NCI-H748 treated with DMSO at 0.1 percent for 48 hours (cell line): ENCODE measurements at regions not wholly inside any gene's neighbourhood (a gene's known extent, or its start where the extent isn't known, plus 50 kb on each side); places are given as distances from the start of the nearest gene placed in this dataset.
A peak's percentile ranks its signal among the peaks of the same experiment; 100 is the strongest.
"Not testable (repeated sequence)": the region's sequence is repeated elsewhere in the genome, so short reads cannot be mapped to it uniquely, and the experiment has no call there.

Experiments used
- DNase-seq: peaks from one replicate; lab custom pipeline; 2025; lab: John Stamatoyannopoulos, UW

DNA sequence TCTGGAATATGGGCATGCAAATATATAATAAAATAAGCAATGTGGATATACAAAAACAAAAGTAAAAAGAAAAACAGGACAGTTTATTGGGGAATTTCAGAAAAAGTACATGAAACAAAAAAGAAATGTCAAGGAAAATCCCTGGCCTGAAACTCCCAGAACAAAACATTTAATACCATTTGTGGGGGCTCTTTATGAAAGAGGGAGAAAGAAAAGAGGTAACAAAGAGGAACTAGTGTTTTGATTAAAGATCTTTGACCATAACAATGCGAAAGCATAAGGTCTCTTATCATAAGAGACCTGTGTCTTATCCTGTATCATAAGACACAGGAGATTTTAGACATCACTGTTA, 88.6 kb upstream of the ARID1B start:
- no peak for DNase-seq

DNA sequence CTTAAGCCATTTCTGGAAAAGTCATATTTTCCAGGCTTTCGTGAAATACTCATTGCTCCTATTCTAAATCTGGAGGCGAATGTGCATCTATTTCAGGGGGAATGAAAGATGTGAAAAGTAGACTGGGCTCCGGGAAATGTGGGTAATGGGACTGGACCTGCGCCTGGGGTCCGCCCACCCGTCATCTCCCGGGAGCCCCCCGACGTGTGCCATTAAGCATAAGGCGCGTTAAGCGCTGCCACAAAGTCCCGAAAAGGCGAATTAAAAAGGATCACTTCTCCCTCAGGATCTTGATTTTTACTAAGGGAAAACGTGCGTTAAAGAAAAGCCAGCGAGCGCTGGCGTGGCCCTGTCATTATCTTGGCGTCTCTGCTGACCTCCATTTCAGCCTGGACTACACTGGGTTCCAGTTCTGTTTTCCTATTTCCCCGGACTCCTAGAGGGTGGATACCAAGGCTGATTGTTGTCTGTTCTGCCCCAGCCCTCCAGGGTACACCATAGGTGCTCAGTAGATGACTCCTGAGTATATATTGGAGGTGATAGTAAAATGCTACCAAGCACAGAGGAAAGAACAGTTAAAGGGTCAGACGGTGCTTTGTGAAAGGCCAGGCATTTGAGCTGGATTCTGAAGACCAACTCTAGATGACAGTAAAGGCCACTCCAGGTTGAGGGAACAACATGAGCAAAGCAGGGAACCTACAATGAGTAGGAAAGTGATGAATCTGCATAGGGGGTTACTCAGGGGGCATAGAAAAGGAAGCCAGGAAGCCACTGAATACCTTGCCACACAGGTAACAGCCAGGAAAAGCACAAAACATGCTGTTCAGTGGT, 89.2 kb upstream of the ARID1B start:
- peak; percentile 13 for DNase-seq

DNA sequence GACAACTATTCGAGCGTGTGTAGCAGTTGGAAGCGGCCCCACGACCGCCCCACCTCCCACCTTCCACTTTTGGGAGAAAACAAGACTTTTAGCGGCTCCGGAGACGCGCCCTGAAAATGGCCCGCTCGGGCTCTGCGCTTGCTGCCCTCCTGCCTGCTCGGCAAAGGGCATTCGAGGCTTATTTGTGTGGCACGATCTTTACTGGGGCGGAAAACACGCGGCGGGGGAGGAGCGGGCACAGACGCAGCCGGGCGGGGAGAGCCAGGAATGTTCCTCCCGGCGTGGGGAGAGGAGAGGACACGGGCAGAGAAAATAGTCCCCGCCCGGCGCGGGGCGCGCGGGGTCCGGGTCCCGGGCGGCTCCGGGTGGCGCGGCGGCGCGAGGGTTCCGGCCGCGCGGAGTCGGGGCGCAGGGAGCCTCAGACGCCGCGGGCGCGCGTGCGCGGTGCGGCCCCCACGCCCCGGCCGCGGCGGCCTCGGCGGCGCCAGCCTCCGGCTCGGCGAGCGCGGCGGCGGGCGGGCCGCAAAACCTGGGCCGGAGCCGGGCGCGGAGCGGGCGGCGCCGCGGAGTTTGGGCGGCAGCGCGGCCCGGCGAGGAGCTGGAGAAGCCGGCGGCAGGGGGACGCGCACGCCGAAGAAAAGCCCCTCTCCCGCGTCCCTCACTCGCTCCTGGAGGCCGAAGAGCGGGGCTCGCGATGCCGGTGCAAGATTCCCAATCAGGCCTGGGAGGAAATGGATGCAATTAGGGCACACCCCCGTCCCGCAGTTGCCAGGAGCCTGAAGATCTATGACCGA, 90.0 kb upstream of the ARID1B start:
- peak; percentile 54 for DNase-seq

DNA sequence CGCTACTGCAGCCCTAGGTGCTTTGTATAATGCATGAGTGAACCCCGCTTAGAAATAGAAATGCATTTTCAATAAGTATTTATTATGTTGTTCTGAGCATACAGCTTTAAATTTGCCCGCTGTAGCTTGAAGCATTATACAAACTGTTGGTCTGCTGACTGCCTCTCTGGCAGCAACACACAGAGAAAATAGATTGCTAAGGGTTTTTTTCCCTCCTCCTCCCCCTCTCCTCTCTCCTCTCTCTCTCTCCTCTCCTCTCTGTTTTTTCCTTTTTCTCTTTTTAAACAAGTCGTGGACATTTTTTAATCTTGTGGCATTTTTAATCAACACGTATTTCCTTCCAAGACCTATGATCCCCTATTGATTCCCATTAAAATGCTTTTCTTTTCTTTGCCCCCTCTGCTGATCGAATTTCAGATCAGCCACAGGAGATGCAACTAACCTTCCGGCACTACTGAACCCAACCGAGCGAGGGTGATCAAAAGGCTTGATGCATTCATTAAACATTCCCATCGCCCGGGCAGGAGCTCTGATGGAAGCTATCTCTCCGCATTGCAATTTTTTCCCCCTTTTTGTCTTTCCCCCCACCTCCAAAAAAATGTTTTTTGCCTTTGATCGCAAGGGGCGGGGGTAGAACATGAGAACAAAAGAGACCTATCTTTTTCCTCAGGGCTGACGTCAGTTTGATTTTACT, 90.7 kb upstream of the ARID1B start:
- peak; percentile 85 for DNase-seq

- DNase-seq, result no peak
Observed at GRCh38 chr6:156685823-156686222, 91.4 kb upstream of the ARID1B start.

DNA sequence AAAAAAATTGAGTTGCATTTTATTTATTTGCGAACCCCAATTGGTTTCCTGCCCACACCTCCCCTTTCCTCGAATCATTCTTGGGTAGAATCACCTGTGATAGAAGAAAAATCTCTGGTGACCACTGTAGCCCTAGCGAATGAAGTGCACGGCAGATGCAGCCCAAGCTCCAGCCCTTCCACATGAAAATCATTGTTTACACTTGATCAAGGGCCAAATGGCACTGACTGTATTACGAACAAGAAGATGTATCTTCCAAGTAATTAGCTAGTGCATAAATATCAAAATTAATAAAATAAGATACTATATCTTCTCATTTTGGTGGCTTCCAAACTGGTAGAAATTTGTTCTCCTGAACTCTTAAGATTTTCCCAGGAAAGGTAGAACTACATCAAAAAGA, 93.4 kb upstream of the ARID1B start:
- DNase-seq, result no peak

DNA sequence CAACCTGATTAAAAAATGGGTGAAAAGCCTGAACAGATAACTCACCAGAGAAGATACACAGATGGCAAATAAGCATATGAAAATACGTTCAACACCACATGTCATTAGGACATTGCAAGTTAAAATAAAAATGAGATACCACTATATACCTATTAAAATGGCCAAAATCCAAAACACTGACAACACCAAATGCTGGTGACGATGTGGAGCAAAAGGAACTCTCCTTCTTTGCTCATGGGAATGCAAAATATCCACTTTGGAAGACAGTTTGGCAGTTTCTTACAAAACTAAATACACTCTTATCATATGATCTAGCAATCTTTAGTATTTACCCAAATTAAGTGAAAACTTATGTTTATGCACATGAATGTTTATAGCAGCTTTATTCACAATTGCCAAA, 100.5 kb upstream of the ARID1B start:
- no peak for DNase-seq

GRCh38 chr6:156674197-156674596, 103.0 kb upstream of the ARID1B start:
- no peak for DNase-seq

GRCh38 chr6:156670097-156670496, 107.1 kb upstream of the ARID1B start:
- not testable (repeated sequence) for DNase-seq

DNA sequence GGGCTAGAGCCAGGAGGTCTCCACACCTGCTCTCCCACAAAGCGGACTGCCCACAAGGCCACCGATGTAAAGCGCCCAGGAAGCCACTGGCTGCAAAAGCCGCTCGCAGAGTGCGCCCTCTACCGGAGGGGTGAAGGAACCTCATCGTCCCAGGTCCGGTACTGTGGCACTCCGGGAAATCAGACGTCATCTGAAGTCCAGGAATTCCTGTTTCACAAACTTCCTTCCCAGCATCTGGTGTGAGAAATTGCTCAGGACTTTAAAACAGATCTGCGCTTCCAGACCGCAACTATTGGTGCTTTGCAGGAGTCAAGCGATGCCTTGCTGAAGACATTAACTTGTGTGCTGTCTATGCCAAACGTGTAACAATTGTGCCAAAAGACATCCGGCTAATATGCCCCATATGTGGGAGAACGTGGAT, 115.1 kb upstream of the ARID1B start:
- no peak for DNase-seq

DNA sequence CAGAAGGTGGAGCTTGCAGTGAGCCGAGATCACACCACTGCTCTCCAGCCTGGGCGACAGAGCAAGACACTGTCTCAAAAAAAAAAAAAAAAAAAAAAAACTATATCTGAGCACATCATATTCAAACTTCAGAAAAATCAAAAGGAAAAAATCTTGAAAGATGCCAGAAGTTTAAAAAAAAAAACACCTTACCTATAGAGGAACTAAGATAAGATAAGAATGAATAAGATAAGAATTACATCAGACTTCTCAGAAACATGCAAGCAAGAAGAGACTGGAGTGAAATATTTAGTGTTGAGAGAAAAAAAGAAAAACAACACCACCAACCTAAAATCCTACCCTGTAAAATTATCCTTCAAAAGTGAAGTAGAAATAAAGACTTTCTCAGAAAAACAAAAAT, 116.8 kb upstream of the ARID1B start:
- DNase-seq, result no peak

DNA sequence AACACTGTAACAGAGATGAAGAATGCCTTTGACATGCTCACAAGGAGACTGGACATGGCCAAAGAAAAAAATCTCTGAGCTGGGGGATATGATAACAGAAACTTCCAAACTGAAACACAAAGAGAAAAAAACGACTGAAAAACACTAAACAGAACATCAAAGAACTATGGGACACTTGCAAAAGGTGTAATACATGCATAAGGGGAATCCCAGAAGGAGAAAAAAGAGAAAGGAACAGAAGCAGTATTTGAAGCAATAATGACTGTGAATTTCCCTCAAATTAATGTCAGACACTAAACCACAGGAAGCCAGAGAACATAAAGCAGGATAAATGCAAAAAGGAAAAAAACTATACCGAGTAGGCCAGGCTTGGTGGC, 117.4 kb upstream of the ARID1B start:
- DNase-seq, result no peak

GRCh38 chr6:156658966-156659821, 118.0 kb upstream of the ARID1B start:
- DNase-seq, result no peak

DNA sequence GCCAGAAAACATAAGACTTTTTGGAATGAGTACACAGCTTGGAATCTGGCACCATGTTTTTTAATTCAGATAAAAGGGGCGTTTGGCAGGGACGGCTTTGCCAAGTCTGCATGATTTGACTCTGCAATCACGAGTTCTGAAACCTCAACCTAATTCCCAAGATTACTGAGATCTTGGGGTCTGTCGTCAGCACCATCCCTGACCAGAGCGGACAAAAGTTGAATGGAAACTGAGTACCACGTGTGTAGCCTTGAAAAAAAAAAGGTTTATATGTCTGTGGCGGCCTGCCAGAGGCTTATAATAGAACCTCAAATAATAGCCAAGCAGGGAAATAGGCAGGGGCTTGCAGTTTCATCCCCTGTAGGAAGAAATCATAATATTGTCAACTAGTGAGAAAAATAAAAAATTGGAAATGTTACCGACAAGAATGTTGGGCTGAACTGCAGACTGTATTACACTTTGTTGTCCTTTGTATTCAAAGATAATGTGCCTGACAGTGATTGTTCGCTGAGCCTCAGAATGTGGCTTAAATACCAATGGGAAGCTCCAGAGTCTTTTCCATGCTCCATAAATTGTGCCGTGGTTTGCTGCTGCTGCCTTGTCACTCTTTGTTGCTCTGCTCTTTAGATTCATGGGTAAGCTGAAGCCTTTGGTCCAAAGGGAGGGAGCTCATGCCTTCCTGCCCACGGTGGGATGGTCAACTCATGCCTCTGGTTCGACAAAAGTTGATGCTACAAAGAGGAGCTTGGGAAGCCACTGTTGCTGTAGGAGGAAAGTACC, 118.8 kb upstream of the ARID1B start:
- no peak for DNase-seq

DNA sequence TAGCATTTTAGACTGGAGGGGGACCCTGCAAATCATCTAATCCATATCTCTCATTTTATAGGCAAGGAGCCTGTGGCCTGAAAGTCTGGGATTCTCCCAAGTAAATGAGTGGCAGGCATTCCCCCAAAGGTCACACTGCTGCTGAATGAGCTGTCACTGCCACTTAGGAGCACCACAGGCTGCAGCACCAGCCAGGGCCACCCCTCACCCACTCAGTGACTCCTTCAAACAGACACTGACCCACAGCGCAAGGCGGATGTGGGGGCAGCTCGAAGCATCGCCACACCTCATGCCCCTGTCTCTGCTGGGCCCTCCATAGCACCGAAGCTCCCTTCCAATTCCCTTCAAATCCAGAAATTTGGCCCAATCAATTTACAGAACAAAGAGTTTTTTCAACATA, 119.9 kb upstream of the ARID1B start:
- DNase-seq, result no peak

DNA sequence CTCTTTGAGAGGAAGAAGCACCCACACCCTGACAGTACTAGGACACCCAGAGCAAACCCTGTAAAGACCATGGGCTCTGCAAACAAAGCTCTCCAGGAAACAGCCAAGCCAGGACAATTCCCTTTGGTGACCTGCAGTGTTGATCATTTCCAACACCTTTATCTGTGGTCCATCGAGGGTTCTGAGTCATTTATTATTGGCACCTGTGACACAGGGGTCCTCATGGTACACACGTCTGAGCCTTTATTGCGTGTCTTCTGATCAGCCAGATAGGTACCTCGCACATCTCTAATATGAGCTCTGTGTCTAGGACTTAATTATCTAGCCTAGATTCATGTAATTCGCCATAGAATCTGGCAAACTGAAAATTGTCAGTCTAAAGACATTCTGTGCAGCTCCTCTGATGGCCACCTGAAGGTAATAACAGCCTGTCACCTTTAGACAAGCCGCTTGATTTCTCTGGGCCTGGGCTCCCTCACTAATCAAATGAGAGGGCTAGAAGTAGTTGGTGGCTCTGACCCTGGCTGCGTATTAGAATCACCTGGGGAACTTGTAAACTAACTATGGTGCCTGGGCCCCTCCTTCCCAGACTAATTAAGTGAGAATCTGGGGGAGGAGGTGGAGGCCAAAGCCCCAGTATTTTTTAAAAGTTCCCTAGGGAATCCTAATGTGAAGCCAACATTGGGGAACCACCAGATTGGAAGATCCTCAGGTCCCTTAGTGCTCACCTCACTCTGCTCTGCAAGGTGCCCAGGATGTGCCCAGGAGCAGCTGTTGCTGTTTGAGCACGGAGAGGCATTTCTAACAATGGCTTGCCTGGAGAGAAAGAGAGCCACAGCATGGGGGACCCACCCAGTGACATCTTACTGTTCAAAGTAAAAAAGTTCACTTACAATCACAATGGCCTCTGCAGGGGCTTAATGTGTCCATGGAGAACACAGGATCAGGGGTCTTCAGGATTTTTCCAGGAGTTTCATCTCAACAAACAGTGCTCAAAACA, 122.0 kb upstream of the ARID1B start:
- no peak for DNase-seq

DNA sequence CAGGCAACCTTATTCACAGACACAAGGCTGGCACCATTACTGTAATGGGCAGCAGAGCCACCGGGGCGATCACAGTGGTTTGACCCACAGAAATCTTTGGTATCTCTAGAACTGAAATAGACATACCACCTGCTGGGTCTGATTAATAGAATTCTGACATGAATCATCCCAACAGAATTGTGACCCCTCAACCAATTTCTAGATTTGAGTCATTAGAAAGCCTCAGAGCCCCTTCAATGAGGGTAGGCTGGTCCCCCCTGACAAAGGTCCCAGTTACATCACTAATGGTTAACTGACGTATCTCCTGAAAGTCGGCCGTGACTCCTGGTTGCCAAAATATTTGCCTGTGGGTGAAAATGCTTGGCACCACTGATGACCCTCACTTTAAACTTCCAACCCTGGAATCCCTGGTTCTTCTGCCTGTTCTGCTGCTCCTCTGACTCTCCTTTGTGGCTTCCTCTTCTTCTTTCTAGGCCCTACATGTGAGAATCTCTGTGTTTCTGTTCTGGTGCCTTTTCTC, 124.9 kb upstream of the ARID1B start:
- DNase-seq, result no peak

GRCh38 chr6:156651486-156651885, 125.7 kb upstream of the ARID1B start:
- no peak for DNase-seq

GRCh38 chr6:156650896-156651390, 126.2 kb upstream of the ARID1B start:
- DNase-seq, result no peak
